HCEC 1CT (cell line): ENCODE measurements at regions not wholly inside any gene's neighbourhood (a gene's known extent, or its start where the extent isn't known, plus 50 kb on each side); places are given as distances from the start of the nearest gene placed in this dataset.

Experiments
- DNase-seq: peaks from one replicate; pipeline ENCODE4 v3.0.0-alpha.2; 2017

- DNase-seq: no peak
Observed at GRCh38 chr2:151078889-151079288, 182.8 kb downstream of the RBM43 start.

- peak; percentile 39 for DNase-seq
Observed at GRCh38 chr2:151071906-151072305, 189.8 kb downstream of the RBM43 start.

GRCh38 chr2:151071382-151071781, 190.3 kb downstream of the RBM43 start:
- peak; percentile 68 for DNase-seq

- DNase-seq: no peak
Observed at GRCh38 chr2:151070253-151070652, 191.4 kb downstream of the RBM43 start.

- DNase-seq: no peak
Observed at GRCh38 chr2:151067658-151068369, 193.8 kb downstream of the RBM43 start.

GRCh38 chr2:151063271-151063670, 198.4 kb downstream of the RBM43 start:
- DNase-seq: peak; percentile 61

GRCh38 chr2:151060287-151060686, 201.4 kb downstream of the RBM43 start:
- DNase-seq: no peak

GRCh38 chr2:151056870-151057269, 204.8 kb downstream of the RBM43 start:
- peak; percentile 62 for DNase-seq

GRCh38 chr2:151053661-151053990, 208.0 kb downstream of the RBM43 start:
- peak; percentile 54 for DNase-seq

GRCh38 chr2:151052850-151053660, 208.6 kb downstream of the RBM43 start:
- peak; percentile 36 for DNase-seq

- peak; percentile 82 for DNase-seq
Observed at GRCh38 chr2:151051574-151052220, 210.0 kb downstream of the RBM43 start.

- DNase-seq: peak; percentile 66
Observed at GRCh38 chr2:151049746-151050145, 211.9 kb downstream of the RBM43 start.

GRCh38 chr2:151048331-151049054, 213.2 kb downstream of the RBM43 start:
- no peak for DNase-seq

GRCh38 chr2:151043484-151043883, 218.2 kb downstream of the RBM43 start:
- DNase-seq: peak; percentile 93

GRCh38 chr2:151042964-151043363, 218.7 kb downstream of the RBM43 start:
- DNase-seq: no peak

GRCh38 chr2:151040039-151040438, 221.6 kb downstream of the RBM43 start:
- DNase-seq: peak; percentile 57

GRCh38 chr2:151038516-151038915, 223.1 kb downstream of the RBM43 start:
- DNase-seq: no peak

GRCh38 chr2:151037434-151037833, 224.2 kb downstream of the RBM43 start:
- no peak for DNase-seq

GRCh38 chr2:151033271-151034248, 228.1 kb downstream of the RBM43 start:
- no peak for DNase-seq

- peak; percentile 97 for DNase-seq
Observed at GRCh38 chr2:151032741-151033191, 228.9 kb downstream of the RBM43 start.

GRCh38 chr2:151030663-151031230, 230.9 kb downstream of the RBM43 start:
- no peak for DNase-seq
